ENCODE measurements at regions not wholly inside any gene's neighbourhood (a gene's known extent, or its start where the extent isn't known, plus 50 kb on each side); places are given as distances from the start of the nearest gene placed in this dataset.
A peak's percentile ranks its signal among the peaks of the same experiment; 100 is the strongest.

GRCh38 chr22:47919893-47920292 lies 1157.4 kb downstream of the TBC1D22A start:
- POLR2A ChIA-PET, result no interaction called here
- CTCF ChIA-PET, result interaction anchor here (1.2 kb wide), 1 partner anchor 9 kb away, joined by 3 read pairs; no protein-coding TSS in a partner anchor
- WGBS (ENCODE audit: insufficient coverage), result 89% methylated on average over 6 of the region's 6 CpGs

DNA sequence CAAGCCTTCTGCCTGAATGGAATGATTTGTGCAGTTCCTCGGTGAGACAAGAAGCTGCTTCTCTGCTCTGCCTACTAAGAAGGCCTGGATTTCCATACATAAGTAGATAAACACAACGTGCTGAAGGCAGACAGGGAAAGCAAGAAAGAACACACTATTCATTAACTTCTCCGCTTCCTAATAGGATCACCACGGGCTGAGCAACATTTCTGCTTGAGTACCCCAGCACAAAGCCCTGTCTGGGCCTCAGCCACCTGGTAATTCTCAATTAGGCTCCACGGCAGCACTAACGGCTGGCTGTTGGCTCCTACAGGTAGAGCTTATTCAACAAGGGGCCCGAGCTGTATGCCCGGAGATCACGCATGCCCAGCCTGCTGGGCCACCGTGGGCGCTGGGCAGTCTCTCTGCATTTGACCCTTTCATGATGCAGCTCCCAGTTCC lies 1156.6 kb downstream of the TBC1D22A start:
- TF ChIP-seq CTCF (IDR thresholded peaks at IDR 0.05) (no peak), EZH2 (IDR thresholded peaks at IDR 0.05; ENCODE audit: borderline replicate concordance, insufficient read depth, low read depth, low read length, poor library complexity, severe bottlenecking) (no peak)
- Histone ChIP-seq H3K9ac (ENCODE audit: low read length) (no peak overlapping the region), H3K27ac (ENCODE audit: low read length in 2 of 2) (peak overlapping the region in 1 of 2 donors; percentile 22), H3K36me3 (replicated peaks in 1 of 2; ENCODE audit: control extremely low read depth in 1 of 2, control insufficient read depth in 1 of 2, extremely low read depth in 1 of 2, insufficient read depth in 2 of 2, low read length in 1 of 2) (no peaks in the 10 kb centered on the region), H4K20me1 (ENCODE audit: control insufficient read depth, insufficient read depth, low read length, poor library complexity, severe bottlenecking) (no peaks in the 10 kb centered on the region), H3K9me3 (ENCODE audit: control extremely low read depth in 1 of 3, control insufficient read depth in 2 of 3, insufficient read depth in 1 of 3, low read length in 2 of 3) (peaks cover 0 to 11% (median 4%) of the 10 kb centered on the region in 3 donors), H3K4me2 (replicated peaks; ENCODE audit: low read depth, low read length, poor library complexity, severe bottlenecking) (peak overlapping the region; percentile 39), H3K79me2 (ENCODE audit: control insufficient read depth, insufficient read depth, low read length) (no peaks in the 10 kb centered on the region), H3K4me3 (ENCODE audit: control extremely low read depth in 1 of 5, extremely low read depth in 1 of 5, insufficient read depth in 1 of 5, low read depth in 2 of 5, low read length in 4 of 5) (no peak overlapping the region), H2AFZ (ENCODE audit: insufficient read depth, low read depth, low read length, poor library complexity, severe bottlenecking) (no peak overlapping the region), H3K4me1 (ENCODE audit: control insufficient read depth in 2 of 2, insufficient read depth in 2 of 2, low read length in 2 of 2) (peaks cover 0 to 30% of the 10 kb centered on the region in 2 donors), H3K27me3 (replicated peaks in 1 of 4; ENCODE audit: control extremely low read depth in 1 of 4, control insufficient read depth in 3 of 4, insufficient read depth in 4 of 4, low read length in 3 of 4) (no peaks in the 10 kb centered on the region)
- H3K9me3 Mint-ChIP-seq (ENCODE audit: insufficient read depth), result peaks cover 3% of the 10 kb centered on the region
- no peak for DNase-seq
- CTCF ChIA-PET, result interaction anchor here (1.2 kb wide), 1 partner anchor 10 kb away, joined by 3 read pairs; no protein-coding TSS in a partner anchor
- H3K4me3 Mint-ChIP-seq, result peak overlapping the region; percentile 18
- no peak overlapping the region for H3K27ac Mint-ChIP-seq
- intact Hi-C loops (cut with micrococcal nuclease), result no loop called here
- no peaks in the 10 kb centered on the region for H3K27me3 Mint-ChIP-seq
- ATAC-seq (ENCODE audit: low read depth), result no peak
- WGBS (ENCODE audit: insufficient coverage), result 62% methylated on average over 10 of the region's 11 CpGs
- POLR2A ChIA-PET, result interaction anchor here (1.4 kb wide), 1 partner anchor 10 kb away, joined by 3 read pairs; no protein-coding TSS in a partner anchor
- H3K4me1 Mint-ChIP-seq, result peaks cover 28% of the 10 kb centered on the region

More at GRCh38 chr22:47919893-47920292, 1157.4 kb downstream of the TBC1D22A start:
- no peak overlapping the region for H3K27ac Mint-ChIP-seq
- peaks cover 0 to 30% of the 10 kb centered on the region in 2 donors for H3K4me1 ChIP-seq (ENCODE audit: control insufficient read depth in 2 of 2, insufficient read depth in 2 of 2, low read length in 2 of 2)
- no peaks in the 10 kb centered on the region for H3K36me3 ChIP-seq (replicated peaks in 1 of 2; ENCODE audit: control extremely low read depth in 1 of 2, control insufficient read depth in 1 of 2, extremely low read depth in 1 of 2, insufficient read depth in 2 of 2, low read length in 1 of 2)
- no peak overlapping the region for H3K9ac ChIP-seq (ENCODE audit: low read length)
- peaks cover 3% of the 10 kb centered on the region for H3K9me3 Mint-ChIP-seq (ENCODE audit: insufficient read depth)
- intact Hi-C loops (cut with micrococcal nuclease), result no loop called here
- H3K27me3 ChIP-seq (replicated peaks in 1 of 4; ENCODE audit: control extremely low read depth in 1 of 4, control insufficient read depth in 3 of 4, insufficient read depth in 4 of 4, low read length in 3 of 4), result no peaks in the 10 kb centered on the region
- no peak overlapping the region for H2AFZ ChIP-seq (ENCODE audit: insufficient read depth, low read depth, low read length, poor library complexity, severe bottlenecking)
- no peak overlapping the region for H3K4me3 ChIP-seq (ENCODE audit: control extremely low read depth in 1 of 5, extremely low read depth in 1 of 5, insufficient read depth in 1 of 5, low read depth in 2 of 5, low read length in 4 of 5)
- H3K27ac ChIP-seq (ENCODE audit: low read length in 2 of 2), result no peak overlapping the region
- H3K4me3 Mint-ChIP-seq, result no peak overlapping the region
- no peaks in the 10 kb centered on the region for H4K20me1 ChIP-seq (ENCODE audit: control insufficient read depth, insufficient read depth, low read length, poor library complexity, severe bottlenecking)
- no peak for DNase-seq
- peaks cover 28% of the 10 kb centered on the region for H3K4me1 Mint-ChIP-seq
- H3K27me3 Mint-ChIP-seq, result peaks cover 5% of the 10 kb centered on the region
- no peak overlapping the region for H3K4me2 ChIP-seq (replicated peaks; ENCODE audit: low read depth, low read length, poor library complexity, severe bottlenecking)
- no peaks in the 10 kb centered on the region for H3K79me2 ChIP-seq (ENCODE audit: control insufficient read depth, insufficient read depth, low read length)
- peaks cover 0 to 18% (median 5%) of the 10 kb centered on the region in 3 donors for H3K9me3 ChIP-seq (ENCODE audit: control extremely low read depth in 1 of 3, control insufficient read depth in 2 of 3, insufficient read depth in 1 of 3, low read length in 2 of 3)
- TF ChIP-seq CTCF (IDR thresholded peaks at IDR 0.05) (no peak), EZH2 (IDR thresholded peaks at IDR 0.05; ENCODE audit: borderline replicate concordance, insufficient read depth, low read depth, low read length, poor library complexity, severe bottlenecking) (no peak)
- ATAC-seq (ENCODE audit: low read depth), result no peak
